HL-60 (cell line): ENCODE measurements at regions not wholly inside any gene's neighbourhood (a gene's known extent, or its start where the extent isn't known, plus 50 kb on each side); places are given as distances from the start of the nearest gene placed in this dataset. TPM values are rescaled to one million over a fixed set of nuclear protein-coding genes. Genes with fewer than 3 reads are reported as not detected.

Experiments used
- DNase-seq, 2 experiments: peaks; one replicate each; pipeline ENCODE4 v3.0.0-alpha.2; 2010 to 2020; ENCODE audit warnings: low read depth in 1 of 2, low spot score in 1 of 2
- H3K27ac ChIP-seq: fragments of 250-450 bp; sonication (Bioruptor Pico); replicated peaks from 2 replicates; pipeline ENCODE4 v1.5.1; 2020; ENCODE audit warnings: mild to moderate bottlenecking, moderate library complexity
- H3K27me3 ChIP-seq: fragments of 250-450 bp; sonication (Bioruptor Pico); 2 replicates; pipeline ENCODE4 v1.5.1; 2021; ENCODE audit warnings: mild to moderate bottlenecking, moderate library complexity; ENCODE audit not compliant: insufficient read depth, poor library complexity, severe bottlenecking
- H3K4me3 ChIP-seq: replicated peaks from 2 replicates; pipeline ENCODE4 v1.5.1; 2011; ENCODE audit warnings: mild to moderate bottlenecking, control low read depth, low read length; ENCODE audit not compliant: insufficient read depth
- GABPA ChIP-seq: IDR thresholded peaks from 2 replicates; pipeline ENCODE4 v1.6.1; 2012; ENCODE audit warnings: low read depth
- POLR2AphosphoS5 ChIP-seq: IDR thresholded peaks from 2 replicates; pipeline ENCODE4 v1.6.1; 2012; ENCODE audit warnings: low read depth
- REST ChIP-seq: IDR thresholded peaks from 2 replicates; pipeline ENCODE4 v1.6.1; 2012; ENCODE audit warnings: low read depth; ENCODE audit not compliant: insufficient replicate concordance
- SPI1 ChIP-seq: IDR thresholded peaks from 2 replicates; pipeline ENCODE4 v1.6.1; 2012; ENCODE audit warnings: low read depth, mild to moderate bottlenecking, borderline replicate concordance
- microRNA-seq: library from miRNA; unstranded; fragments of <30 nt; microRNA quantifications from one replicate; pipeline ENCODE4, GENCODE V29; 2018
- TF ChIP-seq, protein P1 (sequence below): IDR thresholded peaks from one replicate; pipeline ENCODE4 v1.5.1; 2011; ENCODE audit warnings: low read length, control low read depth, inconsistent platforms; ENCODE audit not compliant: insufficient read depth

- Histone ChIP-seq H3K27ac (no peak overlapping the region), H3K4me3 (no peak overlapping the region), H3K27me3 (peaks cover 4% of the 10 kb centered on the region)
- TF ChIP-seq GABPA = no peak
- no peak for TF ChIP-seq SPI1
- no peak for TF ChIP-seq REST
- TF ChIP-seq POLR2AphosphoS5 = no peak
- TF ChIP-seq, protein P1, sequence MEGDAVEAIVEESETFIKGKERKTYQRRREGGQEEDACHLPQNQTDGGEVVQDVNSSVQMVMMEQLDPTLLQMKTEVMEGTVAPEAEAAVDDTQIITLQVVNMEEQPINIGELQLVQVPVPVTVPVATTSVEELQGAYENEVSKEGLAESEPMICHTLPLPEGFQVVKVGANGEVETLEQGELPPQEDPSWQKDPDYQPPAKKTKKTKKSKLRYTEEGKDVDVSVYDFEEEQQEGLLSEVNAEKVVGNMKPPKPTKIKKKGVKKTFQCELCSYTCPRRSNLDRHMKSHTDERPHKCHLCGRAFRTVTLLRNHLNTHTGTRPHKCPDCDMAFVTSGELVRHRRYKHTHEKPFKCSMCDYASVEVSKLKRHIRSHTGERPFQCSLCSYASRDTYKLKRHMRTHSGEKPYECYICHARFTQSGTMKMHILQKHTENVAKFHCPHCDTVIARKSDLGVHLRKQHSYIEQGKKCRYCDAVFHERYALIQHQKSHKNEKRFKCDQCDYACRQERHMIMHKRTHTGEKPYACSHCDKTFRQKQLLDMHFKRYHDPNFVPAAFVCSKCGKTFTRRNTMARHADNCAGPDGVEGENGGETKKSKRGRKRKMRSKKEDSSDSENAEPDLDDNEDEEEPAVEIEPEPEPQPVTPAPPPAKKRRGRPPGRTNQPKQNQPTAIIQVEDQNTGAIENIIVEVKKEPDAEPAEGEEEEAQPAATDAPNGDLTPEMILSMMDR = no peak
- no peak for DNase-seq
These were observed 50.4 kb upstream of the RASGRF1 start for GRCh38 chr15:79140846-79141570.

Small RNA genes lying in the stretch of these regions (microRNA-seq; reads per million reads assigned to microRNA genes)
- not detected for gene MIR184
